ENCODE measurements at regions not wholly inside any gene's neighbourhood (a gene's known extent, or its start where the extent isn't known, plus 50 kb on each side); places are given as distances from the start of the nearest gene placed in this dataset.
A peak's percentile ranks its signal among the peaks of the same experiment; 100 is the strongest.
"Not testable (repeated sequence)": the region's sequence is repeated elsewhere in the genome, so short reads cannot be mapped to it uniquely, and the experiment has no call there.

DNA sequence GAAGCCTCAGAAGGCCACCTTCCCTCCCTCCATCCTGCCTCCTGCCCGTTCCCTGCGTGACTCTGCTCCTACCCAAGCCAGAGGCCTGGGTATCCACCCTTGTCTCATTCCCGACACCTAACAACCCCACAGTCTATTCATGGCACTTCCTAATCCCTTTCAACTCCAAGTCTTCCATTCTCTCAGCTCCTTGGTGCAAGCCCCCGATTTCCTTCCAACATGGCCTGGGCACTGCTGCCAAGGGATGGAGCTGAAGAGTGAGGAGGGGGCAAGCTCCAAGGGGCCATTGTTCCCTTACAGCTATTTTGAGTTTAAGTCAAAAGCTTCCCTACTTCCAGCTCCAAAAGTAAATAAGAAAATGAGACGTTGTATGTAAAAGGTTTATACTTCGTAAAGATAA is 84.8 kb upstream of the ASB18 start:
- no peak for DNase-seq

- no peak for DNase-seq
Observed at GRCh38 chr2:236350426-236350825, 86.2 kb upstream of the ASB18 start.

DNA sequence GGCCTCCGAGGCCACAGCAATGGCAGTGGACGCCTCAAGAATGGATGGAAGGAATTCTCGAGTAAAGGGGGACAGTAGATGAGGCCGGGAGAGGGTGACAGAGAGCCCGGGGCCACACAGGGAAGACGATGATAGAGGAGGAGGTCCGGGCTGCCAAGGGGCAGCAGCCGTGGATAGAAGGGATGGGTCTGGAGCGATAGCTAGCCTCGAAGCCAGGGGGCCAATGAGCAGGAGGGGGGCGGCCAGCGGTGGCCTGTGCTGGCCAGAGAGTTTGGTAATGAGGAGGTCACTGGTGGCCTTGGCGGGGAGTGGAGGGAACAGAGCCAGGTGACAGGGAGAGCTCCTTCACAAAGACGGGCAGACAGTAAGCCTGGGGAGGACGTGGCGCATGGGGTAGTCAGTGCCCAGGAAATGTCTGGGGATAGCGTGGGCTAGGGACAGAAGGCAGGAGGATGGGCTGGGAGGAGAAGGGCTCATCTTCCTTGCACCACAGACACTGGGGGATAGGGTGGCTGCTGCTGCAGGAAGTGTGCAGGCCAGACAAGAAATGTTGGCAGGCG is 87.8 kb upstream of the ASB18 start:
- DNase-seq = no peak

DNA sequence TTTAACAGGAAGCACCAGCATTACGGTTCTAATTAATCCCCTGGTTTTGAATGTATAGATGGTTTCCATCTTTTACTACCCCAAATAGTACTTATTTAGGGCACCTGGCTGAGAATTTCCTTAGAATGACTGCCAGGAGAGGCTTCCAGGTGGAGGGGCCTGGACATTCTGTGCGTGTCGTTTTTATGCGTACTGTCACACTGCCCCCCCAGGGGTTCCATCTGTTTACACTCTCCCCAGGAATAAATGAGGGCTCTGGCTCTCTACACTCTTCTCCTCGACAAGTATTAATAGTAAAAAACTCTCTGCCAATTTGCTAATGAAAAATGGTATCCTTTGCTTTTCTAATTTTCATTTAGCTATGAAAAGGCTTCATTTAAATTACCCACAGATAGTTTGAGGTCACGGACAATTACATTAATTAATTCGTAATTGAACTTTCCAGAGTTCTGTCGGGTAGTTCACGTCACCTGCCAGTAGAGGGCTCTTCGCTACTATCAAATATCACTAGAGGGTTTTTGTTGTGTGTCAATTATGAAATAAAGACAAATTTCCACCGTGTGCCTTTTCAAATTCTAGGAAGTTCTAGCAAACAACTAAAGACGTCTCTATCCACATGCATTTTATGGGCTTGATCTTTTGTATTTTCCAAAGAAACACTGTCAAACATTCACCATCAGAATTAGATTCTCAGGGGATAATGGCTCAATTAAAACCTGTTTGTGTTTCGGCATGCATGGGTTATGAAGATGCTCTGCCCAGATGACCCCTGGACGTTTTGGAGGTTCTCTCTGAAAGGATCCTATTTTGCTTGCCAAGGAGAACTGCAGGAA is 88.8 kb upstream of the ASB18 start:
- peak; percentile 20 for DNase-seq

- no peak for DNase-seq
Observed at GRCh38 chr2:236353594-236353942, 89.4 kb upstream of the ASB18 start.

GRCh38 chr2:236354056-236354940 is 90.1 kb upstream of the ASB18 start:
- no peak for DNase-seq

GRCh38 chr2:236354973-236355595 is 90.9 kb upstream of the ASB18 start:
- no peak for DNase-seq

DNA sequence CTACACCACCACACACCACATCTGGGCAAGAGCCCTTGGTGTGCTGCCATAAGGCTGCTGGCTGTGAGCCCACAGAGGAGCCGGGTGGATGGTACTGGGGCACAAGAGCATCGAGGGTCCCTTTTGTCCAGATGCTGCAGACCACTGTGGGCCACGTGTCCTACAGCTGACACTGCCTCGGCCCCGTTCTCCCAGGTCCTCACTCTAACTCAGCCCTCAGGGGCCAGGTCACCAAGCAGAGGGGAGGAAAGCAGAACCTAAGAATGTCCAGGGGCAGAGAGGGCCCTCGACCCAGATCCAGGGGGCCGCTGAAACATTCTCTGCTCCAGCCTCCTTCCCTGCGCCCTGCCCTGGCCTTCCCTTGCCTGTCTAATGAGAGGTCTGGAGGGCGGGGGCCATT is 91.7 kb upstream of the ASB18 start:
- no peak for DNase-seq

DNA sequence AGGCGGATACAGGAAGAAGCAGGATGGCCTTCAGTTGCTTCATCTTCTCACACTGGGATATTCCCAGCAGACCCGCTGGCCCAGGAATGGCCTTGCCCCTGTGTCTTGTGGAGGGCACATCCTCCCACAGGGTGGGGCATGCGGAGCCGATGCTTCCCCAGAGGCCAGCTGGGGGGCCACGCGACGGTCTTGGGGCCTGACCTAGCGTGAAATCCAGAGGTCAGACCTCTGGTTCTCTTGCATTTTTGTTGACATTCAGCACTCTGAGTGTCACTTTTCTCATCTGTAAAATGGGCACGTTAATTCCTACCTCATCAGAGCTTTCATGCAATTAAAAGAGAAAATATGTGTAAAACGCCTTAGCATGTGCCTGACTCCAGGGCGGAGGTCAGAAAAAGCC is 92.1 kb upstream of the ASB18 start:
- not testable (repeated sequence) for DNase-seq

GRCh38 chr2:236358482-236358881 is 94.3 kb upstream of the ASB18 start:
- DNase-seq = not testable (repeated sequence)

GRCh38 chr2:236359426-236360045 is 95.3 kb upstream of the ASB18 start:
- DNase-seq = no peak

DNA sequence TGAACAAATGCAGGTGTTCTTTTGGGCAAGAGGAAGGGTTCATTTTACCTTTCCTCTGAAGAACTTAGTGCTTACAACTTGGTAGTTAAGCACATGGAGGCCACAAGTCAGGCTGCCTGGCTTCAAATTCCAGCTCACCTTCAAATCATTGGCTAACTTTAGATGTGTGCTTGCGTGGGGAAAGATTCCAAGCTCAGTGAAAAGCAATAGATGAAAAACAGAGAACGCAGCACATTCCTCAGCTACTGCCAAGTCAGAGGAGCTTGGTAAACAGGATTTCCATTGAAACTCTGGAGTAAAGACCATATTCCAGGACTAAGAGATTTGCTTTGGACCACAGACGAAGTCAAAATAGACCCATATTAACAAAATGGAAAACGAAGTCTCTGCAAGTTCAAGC is 96.3 kb upstream of the ASB18 start:
- no peak for DNase-seq

GRCh38 chr2:236363711-236364277 is 99.6 kb upstream of the ASB18 start:
- no peak for DNase-seq

- DNase-seq = no peak
Observed at GRCh38 chr2:236365258-236366048, 101.2 kb upstream of the ASB18 start.

DNA sequence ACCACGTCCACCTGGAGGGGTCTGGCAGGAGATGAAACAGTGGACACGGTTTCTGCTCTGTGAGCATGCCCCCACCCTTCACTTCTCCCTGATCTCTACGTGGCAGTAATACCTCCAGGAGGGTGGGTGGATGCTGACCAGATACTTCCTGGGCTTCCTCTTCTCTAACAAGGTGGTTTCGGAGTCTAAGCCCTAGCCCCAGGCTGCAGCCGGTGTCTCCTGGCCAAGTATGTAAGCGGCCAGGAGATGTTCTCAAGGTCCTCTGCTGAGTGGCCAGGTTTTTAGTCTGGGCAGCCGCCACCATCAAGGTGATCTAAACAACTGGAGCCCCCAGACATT is 101.8 kb upstream of the ASB18 start:
- no peak for DNase-seq

DNA sequence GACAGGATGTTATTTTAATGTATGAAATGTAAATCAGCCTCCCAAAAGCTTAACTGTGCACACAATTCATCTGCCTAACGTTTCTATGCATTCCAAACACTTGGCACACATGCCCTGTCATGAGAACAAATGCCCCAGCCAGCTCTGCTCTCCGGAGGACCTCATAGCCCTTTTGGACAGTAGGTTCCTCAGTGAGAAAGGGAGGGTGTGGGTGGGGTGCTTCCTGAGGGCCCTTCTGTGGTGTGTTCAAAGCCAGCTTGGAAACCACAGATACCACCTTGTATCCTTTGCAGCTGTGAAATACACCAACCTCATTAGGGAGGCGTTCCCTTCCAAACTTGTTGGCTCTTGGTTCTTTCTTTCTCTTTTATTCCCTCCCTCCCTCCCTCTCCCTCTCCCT is 102.2 kb upstream of the ASB18 start:
- no peak for DNase-seq

- DNase-seq = no peak
Observed at GRCh38 chr2:236367506-236368289, 103.5 kb upstream of the ASB18 start.

DNA sequence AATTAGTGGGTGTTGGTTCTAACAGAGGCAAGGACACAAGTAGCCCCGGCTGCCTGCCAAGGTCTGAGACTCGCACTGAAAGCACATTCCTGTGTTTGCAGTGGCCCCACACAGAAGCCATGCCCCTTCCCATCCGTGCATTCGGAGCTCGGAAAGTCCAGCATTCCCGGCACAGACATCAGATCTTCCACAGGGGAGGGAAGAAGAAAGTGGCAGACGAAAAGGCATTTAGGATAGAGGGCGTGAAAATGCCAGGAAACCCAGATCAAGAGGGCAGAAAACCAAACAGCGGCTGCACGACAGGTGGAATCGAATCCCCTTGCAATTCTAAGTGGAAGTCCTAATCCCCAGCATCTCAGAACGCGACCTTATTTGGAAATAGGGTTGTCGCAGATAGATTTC is 105.5 kb upstream of the ASB18 start:
- DNase-seq = no peak

- no peak for DNase-seq
Observed at GRCh38 chr2:236370847-236371409, 106.7 kb upstream of the ASB18 start.

GRCh38 chr2:236375973-236376476 is 111.8 kb upstream of the ASB18 start:
- DNase-seq = no peak

Data from stimulated activated CD4-positive, alpha-beta T cell treated with anti-CD3 and anti-CD28 coated beads, Interleukin-12 subunit alpha, Interleukin-12 subunit beta, amount 100 ng/mL, for 4 hours (primary cell).